Mesendoderm (in vitro differentiated cells): ENCODE measurements at regions not wholly inside any gene's neighbourhood (a gene's known extent, or its start where the extent isn't known, plus 50 kb on each side); places are given as distances from the start of the nearest gene placed in this dataset.

Experiments
- DNase-seq: peaks from one replicate; pipeline ENCODE4 v3.0.0; 2013
- H2AK5ac ChIP-seq: 2 replicates; pipeline ENCODE4 v1.6.1; 2013; ENCODE audit warnings: low read length, inconsistent platforms
- H2BK120ac ChIP-seq: 2 replicates; pipeline ENCODE4 v1.6.1; 2013; ENCODE audit warnings: low read depth, mild to moderate bottlenecking, low read length, moderate library complexity, mixed read lengths
- H2BK15ac ChIP-seq: replicated peaks from 2 replicates; pipeline ENCODE4 v1.6.1; 2013; ENCODE audit warnings: low read depth, mild to moderate bottlenecking, moderate library complexity
- H2BK5ac ChIP-seq: 2 replicates; pipeline ENCODE4 v1.6.1; 2013; ENCODE audit warnings: low read length, inconsistent platforms
- H3K18ac ChIP-seq: 2 replicates; pipeline ENCODE4 v1.6.1; 2013; ENCODE audit warnings: mild to moderate bottlenecking, low read length, mixed read lengths
- H3K23ac ChIP-seq: one replicate; pipeline ENCODE4 v1.6.1; 2013; ENCODE audit warnings: low read length
- H3K27ac ChIP-seq: 2 replicates; pipeline ENCODE4 v1.5.1; 2013; ENCODE audit warnings: low read depth, mild to moderate bottlenecking, inconsistent platforms, low read length, moderate library complexity
- H3K27me3 ChIP-seq: 2 replicates; pipeline ENCODE4 v1.6.1; 2013; ENCODE audit warnings: low read length, control low read depth, mild to moderate bottlenecking, inconsistent platforms; ENCODE audit not compliant: insufficient read depth, poor library complexity
- H3K36me3 ChIP-seq: 2 replicates; pipeline ENCODE4 v1.6.1; 2013; ENCODE audit warnings: low read length, inconsistent platforms; ENCODE audit not compliant: control insufficient read depth, insufficient read depth
- H3K4ac ChIP-seq: one replicate; pipeline ENCODE4 v1.6.1; 2013; ENCODE audit warnings: low read depth, mild to moderate bottlenecking, low read length, moderate library complexity
- H3K4me1 ChIP-seq: 2 replicates; pipeline ENCODE4 v1.6.1; 2013; ENCODE audit warnings: low read depth, low read length, inconsistent platforms; ENCODE audit not compliant: control insufficient read depth
- H3K4me2 ChIP-seq: 2 replicates; pipeline ENCODE4 v1.6.1; 2013; ENCODE audit warnings: low read length
- H3K4me3 ChIP-seq: 2 replicates; pipeline ENCODE4 v1.5.1; 2013; ENCODE audit warnings: mild to moderate bottlenecking, low read length
- H3K56ac ChIP-seq: one replicate; pipeline ENCODE4 v1.6.1; 2013; ENCODE audit warnings: low read length
- H3K79me1 ChIP-seq: 2 replicates; pipeline ENCODE4 v1.6.1; 2013; ENCODE audit warnings: low read length, inconsistent platforms
- H3K79me2 ChIP-seq: 2 replicates; pipeline ENCODE4 v1.6.1; 2013; ENCODE audit warnings: mild to moderate bottlenecking, low read length; ENCODE audit not compliant: control insufficient read depth, insufficient read depth
- H3K9ac ChIP-seq: 2 replicates; pipeline ENCODE4 v1.6.1; 2013; ENCODE audit warnings: low read length, inconsistent platforms
- H4K5ac ChIP-seq: one replicate; pipeline ENCODE4 v1.6.1; 2013; ENCODE audit warnings: low read length
- H4K8ac ChIP-seq: one replicate; pipeline ENCODE4 v1.6.1; 2013; ENCODE audit warnings: low read depth, mild to moderate bottlenecking, control low read depth, low read length, moderate library complexity
- WGBS: extraction: QIAGEN DNeasy Blood & Tissue Kit; methylation state at CpG from one replicate; pipeline ENCODE4 v1.1.7; 2013; ENCODE audit warnings: low lambda C conversion rate, missing lambda C conversion rate; ENCODE audit not compliant: insufficient coverage; ENCODE audit errors: extremely low coverage; 5-methylcytosine and 5-hydroxymethylcytosine counted together

DNA sequence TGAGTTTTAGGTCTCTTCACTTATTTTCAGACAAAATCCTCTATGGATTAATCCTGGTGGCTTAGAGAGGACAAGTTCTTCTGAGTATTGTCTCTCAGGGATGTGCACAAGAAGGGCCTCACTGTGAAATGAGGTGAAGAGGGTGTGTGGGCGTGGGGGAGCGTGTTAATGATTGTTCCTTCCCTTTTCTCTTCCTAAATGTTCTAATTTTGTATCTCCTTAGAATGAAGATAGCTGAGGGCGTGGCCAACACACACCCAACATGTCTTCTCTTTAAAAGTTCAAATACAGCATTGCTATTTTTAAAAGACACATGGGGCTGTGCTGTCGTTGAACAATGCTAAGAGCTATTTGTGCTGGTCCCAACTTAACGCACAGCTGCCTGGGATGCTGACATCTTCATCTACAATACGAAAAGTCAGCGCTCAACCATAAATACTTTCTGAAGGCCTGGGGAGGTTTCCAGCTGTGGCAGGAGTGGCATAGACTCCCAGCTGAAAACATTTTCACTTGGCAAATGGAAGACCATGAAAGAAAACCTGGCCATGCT, 135.9 kb downstream of the JCAD start:
- H3K79me1 ChIP-seq, result no peaks in the 10 kb centered on the region
- no peak overlapping the region for H2BK15ac ChIP-seq
- WGBS, result no CpG with 5 or more reads among the region's 7 CpGs
- no peak overlapping the region for H3K4me2 ChIP-seq
- no peaks in the 10 kb centered on the region for H3K36me3 ChIP-seq
- H3K56ac ChIP-seq, result no peak overlapping the region
- no peak for DNase-seq
- no peak overlapping the region for H3K4ac ChIP-seq
- no peak overlapping the region for H2AK5ac ChIP-seq
- no peak overlapping the region for H3K18ac ChIP-seq
- H3K4me3 ChIP-seq, result no peak overlapping the region
- H3K23ac ChIP-seq, result no peak overlapping the region
- no peak overlapping the region for H4K8ac ChIP-seq
- H2BK5ac ChIP-seq, result no peak overlapping the region
- H3K27ac ChIP-seq, result no peak overlapping the region
- H4K5ac ChIP-seq, result no peak overlapping the region
- peaks cover 2% of the 10 kb centered on the region for H3K4me1 ChIP-seq
- H3K27me3 ChIP-seq, result no peaks in the 10 kb centered on the region
- H3K9ac ChIP-seq, result no peak overlapping the region
- no peaks in the 10 kb centered on the region for H3K79me2 ChIP-seq
- no peak overlapping the region for H2BK120ac ChIP-seq

DNA sequence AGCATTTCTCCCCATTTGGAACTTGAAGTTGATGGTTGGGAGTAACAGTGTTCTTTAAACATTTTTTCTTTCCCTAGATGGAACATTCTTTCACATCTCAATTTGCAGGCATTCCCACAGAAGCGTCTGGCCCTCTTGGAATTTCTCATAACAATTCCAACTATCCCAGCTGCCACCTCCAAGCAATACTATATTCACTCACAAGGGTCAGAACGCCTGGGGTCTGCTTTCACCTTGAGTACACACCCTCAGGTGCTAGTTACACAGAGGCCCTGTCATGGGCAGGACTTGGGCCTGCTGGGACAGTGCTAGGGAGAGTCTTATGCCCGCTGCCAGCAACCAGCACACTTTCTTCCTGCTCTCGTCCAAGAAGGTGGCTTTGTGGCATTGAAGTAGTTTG, 136.5 kb downstream of the JCAD start:
- no peak overlapping the region for H4K8ac ChIP-seq
- DNase-seq, result peak; percentile 52

DNA sequence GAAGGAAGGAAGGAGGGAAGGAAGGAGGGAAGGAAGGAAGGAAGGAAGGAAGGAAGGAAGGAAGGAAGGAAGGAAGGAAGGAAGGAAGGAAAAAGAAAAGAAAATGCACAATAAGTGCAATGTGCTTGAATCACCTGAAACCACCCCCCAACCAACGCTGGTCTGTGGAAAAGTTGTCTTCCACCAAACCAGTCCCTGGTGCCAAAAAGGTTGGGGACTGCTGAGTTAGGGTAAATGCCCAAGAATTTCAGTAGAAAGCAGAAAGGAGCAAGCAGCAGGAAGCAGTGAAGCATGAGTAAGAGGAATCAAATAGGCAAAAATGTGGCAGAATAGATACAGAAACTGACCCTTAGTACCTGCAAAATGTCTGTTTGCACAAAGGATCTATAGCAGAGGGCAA, 137.2 kb downstream of the JCAD start:
- no peak overlapping the region for H4K8ac ChIP-seq
- no peaks in the 10 kb centered on the region for H3K79me1 ChIP-seq
- no peaks in the 10 kb centered on the region for H3K79me2 ChIP-seq
- H2BK15ac ChIP-seq, result no peak overlapping the region
- H3K56ac ChIP-seq, result no peak overlapping the region
- no peak overlapping the region for H3K9ac ChIP-seq
- no peak overlapping the region for H3K4ac ChIP-seq
- H3K27ac ChIP-seq, result no peak overlapping the region
- no peaks in the 10 kb centered on the region for H3K36me3 ChIP-seq
- H2BK120ac ChIP-seq, result no peak overlapping the region
- DNase-seq, result no peak
- no peak overlapping the region for H2BK5ac ChIP-seq
- WGBS, result no CpG with 5 or more reads among the region's 1 CpG
- H3K23ac ChIP-seq, result no peak overlapping the region
- H3K4me3 ChIP-seq, result no peak overlapping the region
- H2AK5ac ChIP-seq, result no peak overlapping the region
- H3K18ac ChIP-seq, result no peak overlapping the region
- no peak overlapping the region for H4K5ac ChIP-seq
- H3K4me1 ChIP-seq, result peaks cover 2% of the 10 kb centered on the region
- no peak overlapping the region for H3K4me2 ChIP-seq
- no peaks in the 10 kb centered on the region for H3K27me3 ChIP-seq

More for the DNA sequence above, 136.5 kb downstream of the JCAD start:
- Histone ChIP-seq H2AK5ac (no peak overlapping the region), H3K4me2 (no peak overlapping the region), H2BK15ac (no peak overlapping the region), H3K4me3 (no peak overlapping the region), H3K56ac (no peak overlapping the region), H2BK5ac (no peak overlapping the region), H3K27me3 (no peaks in the 10 kb centered on the region), H3K79me1 (no peaks in the 10 kb centered on the region), H3K23ac (no peak overlapping the region), H3K27ac (no peak overlapping the region), H2BK120ac (no peak overlapping the region), H3K4me1 (peaks cover 2% of the 10 kb centered on the region), H4K5ac (no peak overlapping the region), H3K79me2 (no peaks in the 10 kb centered on the region), H3K9ac (no peak overlapping the region), H3K18ac (no peak overlapping the region), H3K4ac (no peak overlapping the region), H3K36me3 (no peaks in the 10 kb centered on the region)
- no CpG with 5 or more reads among the region's 4 CpGs for WGBS

DNA sequence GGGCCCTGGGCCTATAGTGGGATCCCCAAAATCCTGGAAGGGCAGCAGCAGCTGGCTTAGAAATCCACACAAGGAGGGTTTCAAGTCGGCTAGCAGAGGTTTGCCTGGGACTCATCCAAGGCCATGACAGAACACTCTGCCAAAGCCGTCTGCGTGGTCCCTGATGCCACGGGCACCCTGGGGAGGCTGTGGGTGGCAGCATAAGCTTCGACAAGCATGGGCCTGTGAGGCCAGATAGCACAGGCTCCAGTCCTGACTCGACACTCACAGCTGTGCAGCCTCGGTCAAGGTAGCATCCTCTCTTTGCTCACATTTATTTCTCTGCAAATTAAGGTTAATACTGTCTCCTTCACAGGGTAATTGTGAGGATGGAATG, 138.3 kb downstream of the JCAD start:
- Histone ChIP-seq H2BK15ac (no peak overlapping the region), H3K4me1 (no peaks in the 10 kb centered on the region), H3K79me2 (no peaks in the 10 kb centered on the region), H4K5ac (no peak overlapping the region), H3K27me3 (no peaks in the 10 kb centered on the region), H3K79me1 (no peaks in the 10 kb centered on the region), H2AK5ac (no peak overlapping the region), H3K4me2 (no peak overlapping the region), H3K36me3 (no peaks in the 10 kb centered on the region), H3K9ac (no peak overlapping the region), H4K8ac (no peak overlapping the region), H3K4ac (no peak overlapping the region), H2BK120ac (no peak overlapping the region), H3K56ac (no peak overlapping the region), H3K27ac (no peak overlapping the region), H3K18ac (no peak overlapping the region), H3K4me3 (no peak overlapping the region), H3K23ac (no peak overlapping the region), H2BK5ac (no peak overlapping the region)
- no peak for DNase-seq
- no CpG with 5 or more reads among the region's 7 CpGs for WGBS

DNA sequence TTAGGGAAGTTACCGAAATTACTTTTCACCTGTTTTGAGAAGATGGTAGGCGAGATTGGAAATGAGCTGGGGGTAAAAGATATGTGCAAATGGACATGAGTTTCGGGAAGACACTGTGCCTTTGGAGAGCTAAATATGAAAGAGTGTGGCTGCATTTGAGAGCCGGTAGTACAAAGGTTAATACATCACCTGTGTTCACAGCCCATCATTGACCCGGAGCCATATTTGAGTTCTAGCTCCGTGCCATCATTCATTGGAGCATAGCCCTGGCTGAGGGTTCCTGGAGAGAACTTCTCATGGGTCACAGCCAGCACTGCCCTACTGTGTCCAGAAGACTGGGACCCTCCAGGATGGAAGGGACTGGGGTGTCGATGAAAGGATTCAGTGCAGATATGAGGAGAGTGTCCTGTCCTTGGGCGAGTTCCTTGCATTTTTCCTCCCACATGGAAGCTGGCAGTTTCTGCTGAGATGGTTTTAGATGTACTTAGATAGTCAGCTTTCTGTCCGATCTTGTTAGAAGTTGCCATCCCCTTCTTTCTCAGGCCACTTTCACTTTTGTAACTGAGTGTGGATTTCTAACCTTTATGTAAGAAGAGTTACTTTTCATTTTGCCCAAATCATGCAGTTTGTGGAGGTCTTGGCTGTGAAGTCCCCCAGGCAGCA, 138.8 kb downstream of the JCAD start:
- Histone ChIP-seq H3K23ac (no peak overlapping the region), H2BK5ac (no peak overlapping the region), H2AK5ac (no peak overlapping the region), H3K4me1 (no peaks in the 10 kb centered on the region), H3K79me1 (no peaks in the 10 kb centered on the region), H3K79me2 (no peaks in the 10 kb centered on the region), H3K9ac (no peak overlapping the region), H3K36me3 (no peaks in the 10 kb centered on the region), H4K5ac (no peak overlapping the region), H3K56ac (no peak overlapping the region), H3K4me2 (no peak overlapping the region), H3K18ac (no peak overlapping the region), H3K27me3 (no peaks in the 10 kb centered on the region), H2BK120ac (no peak overlapping the region), H4K8ac (no peak overlapping the region), H3K4ac (no peak overlapping the region), H3K4me3 (no peak overlapping the region), H2BK15ac (no peak overlapping the region), H3K27ac (no peak overlapping the region)
- no CpG with 5 or more reads among the region's 9 CpGs for WGBS
- DNase-seq, result no peak
